H1 (cell line): ENCODE measurements at regions not wholly inside any gene's neighbourhood (a gene's known extent, or its start where the extent isn't known, plus 50 kb on each side); places are given as distances from the start of the nearest gene placed in this dataset.
A peak's percentile ranks its signal among the peaks of the same experiment; 100 is the strongest.

Experiments used
- CTCF ChIA-PET: fragments of 300-600 bp; sonication (Branson Sonifier 250); formaldehyde crosslinking; loops from one replicate; lab custom pipeline; 2021; ENCODE audit not compliant: partially characterized antibody; lab: Charles Lee
- POLR2A ChIA-PET: fragments of 300-600 bp; sonication (Branson Sonifier 250); formaldehyde crosslinking; loops from one replicate; lab custom pipeline; 2021; ENCODE audit warnings: inconsistent platforms; ENCODE audit not compliant: partially characterized antibody; lab: Charles Lee
- DNase-seq, 2 experiments: peaks; one replicate each; pipeline versions ENCODE4 v3.0.0 to v3.0.0-alpha.2; 2010 to 2022; ENCODE audit warnings: low spot score in 2 of 2, low read depth in 1 of 2, mixed read lengths in 1 of 2
- FAIRE-seq: peaks from 2 replicates; lab custom pipeline; 2011; peaks lifted over from hg19 to GRCh38; lab: Jason Lieb, UNC
- H2AFZ ChIP-seq: 2 replicates; pipeline ENCODE4 v1.8.1; 2012; ENCODE audit warnings: low read length, inconsistent platforms
- H2AK5ac ChIP-seq: 2 replicates; pipeline ENCODE4 v1.6.1; 2013; ENCODE audit warnings: low read depth, low read length
- H2BK120ac ChIP-seq: replicated peaks from 2 replicates; pipeline ENCODE3; 2013; ENCODE audit warnings: low read depth, low read length, inconsistent platforms
- H2BK12ac ChIP-seq: 2 replicates; pipeline ENCODE4 v1.6.1; 2013; ENCODE audit warnings: low read depth, low read length
- H2BK15ac ChIP-seq: 2 replicates; pipeline ENCODE4 v1.6.1; 2013; ENCODE audit warnings: low read length
- H2BK20ac ChIP-seq: 2 replicates; pipeline ENCODE4 v1.6.1; 2013; ENCODE audit warnings: low read length
- H2BK5ac ChIP-seq: 2 replicates; pipeline ENCODE4 v1.6.1; 2013; ENCODE audit warnings: low read depth, low read length
- H3K14ac ChIP-seq: 2 replicates; pipeline ENCODE4 v1.6.1; 2013; ENCODE audit warnings: inconsistent platforms; ENCODE audit not compliant: insufficient read length
- H3K18ac ChIP-seq: 2 replicates; pipeline ENCODE4 v1.6.1; 2013; ENCODE audit warnings: low read length; ENCODE audit errors: extremely low read depth
- H3K23ac ChIP-seq: 2 replicates; pipeline ENCODE4 v1.6.1; 2013; ENCODE audit warnings: inconsistent platforms; ENCODE audit not compliant: insufficient read length
- H3K23me2 ChIP-seq: 2 replicates; pipeline ENCODE4 v1.6.1; 2013; ENCODE audit warnings: low read depth, low read length
- H3K27ac ChIP-seq: 2 replicates; pipeline ENCODE4 v1.6.1; 2011; ENCODE audit warnings: low read depth, low read length, inconsistent platforms
- H3K27me3 ChIP-seq, 4 experiments: replicated peaks in 1 of 4; 1 replicate in 1 of 4; 2 replicates in 3 of 4; pipeline versions ENCODE4 v1.6.1 to v1.8.1; 2011 to 2013; ENCODE audit warnings: low read length in 3 of 4, mild to moderate bottlenecking in 3 of 4, inconsistent platforms in 2 of 4, mixed read lengths in 2 of 4, moderate library complexity in 1 of 4; ENCODE audit not compliant: control insufficient read depth in 3 of 4, insufficient read depth in 3 of 4; ENCODE audit errors: extremely low read depth in 1 of 4
- H3K36me3 ChIP-seq, 4 experiments: 2 replicates each; pipeline versions ENCODE4 v1.6.1 to v1.8.1; 2011 to 2013; ENCODE audit warnings: mild to moderate bottlenecking in 4 of 4, low read length in 3 of 4, moderate library complexity in 2 of 4, control low read depth in 1 of 4, inconsistent platforms in 1 of 4; ENCODE audit not compliant: insufficient read depth in 4 of 4, control insufficient read depth in 2 of 4
- H3K4ac ChIP-seq: replicated peaks from 2 replicates; pipeline ENCODE3; 2013; ENCODE audit warnings: low read length, low read depth, mixed read lengths, inconsistent platforms; ENCODE audit not compliant: insufficient read length
- H3K4me1 ChIP-seq, 4 experiments: replicated peaks in 1 of 4; 1 replicate in 1 of 4; 2 replicates in 3 of 4; pipeline versions ENCODE4 v1.6.1 to v1.8.1; 2011 to 2013; ENCODE audit warnings: low read length in 3 of 4, inconsistent platforms in 2 of 4, mixed read lengths in 1 of 4; ENCODE audit not compliant: insufficient read depth in 4 of 4, control insufficient read depth in 3 of 4
- H3K4me2 ChIP-seq, 2 experiments: 2 replicates each; pipeline versions ENCODE4 v1.6.1 to v1.8.1; 2011 to 2013; ENCODE audit warnings: low read depth in 2 of 2, low read length in 2 of 2, control low read depth in 1 of 2, inconsistent platforms in 1 of 2, mild to moderate bottlenecking in 1 of 2; ENCODE audit not compliant: insufficient read depth in 1 of 2
- H3K4me3 ChIP-seq, 4 experiments: fragments of 200-600, 300-600 bp in 1 of 4; sonication (generic), shearing (Covaris generic), sonication (Bioruptor Twin) in 1 of 4; 2 replicates each; pipeline versions ENCODE4 v1.5.1 to v1.8.1; 2011 to 2016; ENCODE audit warnings: low read length in 4 of 4, low read depth in 3 of 4, control low read depth in 2 of 4, inconsistent platforms in 2 of 4, mild to moderate bottlenecking in 2 of 4, mixed read lengths in 1 of 4, moderate library complexity in 1 of 4; ENCODE audit not compliant: insufficient read depth in 2 of 4; ENCODE audit errors: extremely low read depth in 1 of 4
- H3K56ac ChIP-seq: replicated peaks from 2 replicates; pipeline ENCODE3; 2013; ENCODE audit warnings: low read depth, mild to moderate bottlenecking, mixed read lengths, low read length, inconsistent platforms; ENCODE audit not compliant: insufficient read length
- H3K79me1 ChIP-seq: 2 replicates; pipeline ENCODE4 v1.6.1; 2013; ENCODE audit warnings: low read depth, low read length, control low read depth
- H3K79me2 ChIP-seq, 2 experiments: 2 replicates each; pipeline versions ENCODE4 v1.6.1 to v1.8.1; 2012 to 2013; ENCODE audit warnings: low read length in 2 of 2, mild to moderate bottlenecking in 2 of 2, inconsistent platforms in 1 of 2; ENCODE audit not compliant: insufficient read depth in 2 of 2, control insufficient read depth in 1 of 2
- H3K9ac ChIP-seq, 4 experiments: replicated peaks in 1 of 4; 1 replicate in 1 of 4; 2 replicates in 3 of 4; pipeline versions ENCODE4 v1.6.1 to v1.8.1; 2011 to 2013; ENCODE audit warnings: low read depth in 3 of 4, low read length in 3 of 4, control low read depth in 2 of 4, mild to moderate bottlenecking in 2 of 4, moderate library complexity in 2 of 4, inconsistent platforms in 1 of 4; ENCODE audit errors: extremely low read depth in 1 of 4
- H3K9me3 ChIP-seq, 2 experiments: 2 replicates each; pipeline versions ENCODE4 v1.6.1 to v1.8.1; 2012 to 2013; ENCODE audit warnings: mild to moderate bottlenecking in 2 of 2, moderate library complexity in 2 of 2, control low read depth in 1 of 2, inconsistent platforms in 1 of 2, low read depth in 1 of 2, low read length in 1 of 2, mixed read lengths in 1 of 2; ENCODE audit not compliant: insufficient read depth in 2 of 2
- H4K20me1 ChIP-seq, 2 experiments: replicated peaks in 1 of 2; 2 replicates each; pipeline versions ENCODE3 to v1.8.1; 2011 to 2013; ENCODE audit warnings: inconsistent platforms in 2 of 2, low read length in 2 of 2, mild to moderate bottlenecking in 1 of 2; ENCODE audit not compliant: insufficient read depth in 2 of 2, control insufficient read depth in 1 of 2
- H4K5ac ChIP-seq: 2 replicates; pipeline ENCODE4 v1.6.1; 2013; ENCODE audit warnings: low read length, low read depth, mixed read lengths, inconsistent platforms; ENCODE audit not compliant: insufficient read length
- H4K8ac ChIP-seq: 2 replicates; pipeline ENCODE4 v1.8.0; 2013; ENCODE audit warnings: mild to moderate bottlenecking, moderate library complexity, low read length, inconsistent platforms; ENCODE audit not compliant: insufficient read depth; ENCODE audit errors: extremely low read depth
- H4K91ac ChIP-seq: replicated peaks from 2 replicates; pipeline ENCODE3; 2013; ENCODE audit warnings: low read length, mixed read lengths, inconsistent platforms; ENCODE audit not compliant: insufficient read length
- ATF3 ChIP-seq: IDR thresholded peaks from 2 replicates; pipeline ENCODE4 v1.6.1; 2011; ENCODE audit warnings: low read depth, mild to moderate bottlenecking, low read length; ENCODE audit not compliant: insufficient read depth
- CEBPB ChIP-seq: IDR thresholded peaks from 2 replicates; pipeline ENCODE4 v1.6.1; 2012; ENCODE audit warnings: low read depth, low read length
- CTCF ChIP-seq, 3 experiments: IDR thresholded peaks; 1 replicate in 2 of 3; 2 replicates in 1 of 3; pipeline versions ENCODE4 v1.5.1 to v1.6.1; 2011; ENCODE audit warnings: low read length in 3 of 3, mild to moderate bottlenecking in 3 of 3, inconsistent platforms in 2 of 3, low read depth in 1 of 3, moderate library complexity in 1 of 3; ENCODE audit not compliant: insufficient read depth in 1 of 3; ENCODE audit errors: control extremely low read depth in 1 of 3
- EP300 ChIP-seq, 2 experiments: IDR thresholded peaks; 1 replicate in 1 of 2; 2 replicates in 1 of 2; pipeline ENCODE4 v1.6.1; 2011 to 2012; ENCODE audit warnings: low read depth in 2 of 2, low read length in 2 of 2, mild to moderate bottlenecking in 2 of 2, borderline replicate concordance in 1 of 2, inconsistent platforms in 1 of 2, moderate library complexity in 1 of 2
- GABPA ChIP-seq: IDR thresholded peaks from 2 replicates; pipeline ENCODE4 v1.6.1; 2011; ENCODE audit warnings: mild to moderate bottlenecking, low read length, moderate library complexity, borderline replicate concordance; ENCODE audit not compliant: insufficient read depth
- GTF2F1 ChIP-seq: IDR thresholded peaks from 2 replicates; pipeline ENCODE4 v1.6.1; 2012; ENCODE audit warnings: low read depth, low read length, improper control_type of control experiment, borderline replicate concordance
- JUND ChIP-seq: IDR thresholded peaks from 2 replicates; pipeline ENCODE4 v1.6.1; 2011; ENCODE audit warnings: mild to moderate bottlenecking, improper control_type of control experiment, low read length
- KDM1A ChIP-seq: fragments of 200-600, 300-600 bp; sonication (generic); IDR thresholded peaks from 2 replicates; pipeline ENCODE4 v1.7.1; 2016; ENCODE audit warnings: mild to moderate bottlenecking, low read length, borderline replicate concordance
- SIX5 ChIP-seq: IDR thresholded peaks from 2 replicates; pipeline ENCODE4 v1.6.1; 2011; ENCODE audit warnings: mild to moderate bottlenecking, low read depth, low read length
- TCF12 ChIP-seq: IDR thresholded peaks from 2 replicates; pipeline ENCODE4 v1.6.1; 2011; ENCODE audit warnings: low read depth, mild to moderate bottlenecking, low read length
- WGBS, 2 experiments: shearing (Covaris generic) in 1 of 2; methylation state at CpG; one replicate each; pipeline versions ENCODE4 v1.1.6 to v1.1.7; 2013 to 2015; ENCODE audit warnings: low lambda C conversion rate in 2 of 2, mixed read lengths in 2 of 2, inconsistent platforms in 1 of 2, low coverage in 1 of 2, missing lambda C conversion rate in 1 of 2; ENCODE audit not compliant: insufficient replicate concordance in 2 of 2, insufficient coverage in 1 of 2, insufficient read length in 1 of 2; ENCODE audit errors: extremely low coverage in 1 of 2, missing lambda C conversion rate in 1 of 2; 5-methylcytosine and 5-hydroxymethylcytosine counted together

GRCh38 chrX:110511238-110511637 lies 152.6 kb downstream of the RTL9 start:
- no peak for TF ChIP-seq ATF3
- no peak for TF ChIP-seq GTF2F1
- no peak for TF ChIP-seq JUND
- TF ChIP-seq TCF12 = no peak
- TF ChIP-seq CEBPB = no peak
- no peak for TF ChIP-seq GABPA
- TF ChIP-seq KDM1A = no peak
- TF ChIP-seq CTCF (IDR thresholded peaks at IDR 0.05; ENCODE audit: control extremely low read depth in 1 of 3, insufficient read depth in 1 of 3, low read depth in 1 of 3, low read length in 3 of 3) = no peak
- TF ChIP-seq SIX5 = no peak
- no peak for TF ChIP-seq EP300 (IDR thresholded peaks at IDR 0.05; ENCODE audit: borderline replicate concordance in 1 of 2, low read depth in 2 of 2, low read length in 2 of 2)
- TF ChIP-seq, all 59 proteins: peak for 0
- H2AK5ac ChIP-seq = 0 out of 2 replicates have a peak overlapping the region, but pooled peaks have one; percentile 53
- no peak overlapping the region for H3K23ac ChIP-seq
- no peak overlapping the region for H3K56ac ChIP-seq
- H4K8ac ChIP-seq = no peak overlapping the region
- H3K36me3 ChIP-seq = no peaks in the 10 kb centered on the region
- ChIA-PET POLR2A (no interaction called here), CTCF (no interaction called here)
- no peaks in the 10 kb centered on the region for H3K9me3 ChIP-seq
- 93% methylated on average over 2 of the region's 2 CpGs; no CpG with 5 or more reads in 1 of the 2 experiments for WGBS, 2 experiments
- H3K4me1 ChIP-seq = peaks cover 0 to 3% (median 0%) of the 10 kb centered on the region in 4 experiments; a peak in 2 of 7 replicates
- no peak overlapping the region for H3K4me2 ChIP-seq
- H3K23me2 ChIP-seq = no peaks in the 10 kb centered on the region
- H3K18ac ChIP-seq = no peak overlapping the region
- no peaks in the 10 kb centered on the region for H3K79me2 ChIP-seq
- H2BK15ac ChIP-seq = no peak overlapping the region
- H2BK5ac ChIP-seq = no peak overlapping the region
- no peaks in the 10 kb centered on the region for H3K27me3 ChIP-seq
- no peak overlapping the region for H4K91ac ChIP-seq
- H4K5ac ChIP-seq = no peak overlapping the region
- H3K27ac ChIP-seq = no peak overlapping the region
- H4K20me1 ChIP-seq = no peaks in the 10 kb centered on the region
- H3K9ac ChIP-seq = no peak overlapping the region
- FAIRE-seq = no peak
- no peaks in the 10 kb centered on the region for H3K79me1 ChIP-seq
- no peak overlapping the region for H2AFZ ChIP-seq
- H2BK120ac ChIP-seq = no peak overlapping the region
- no peak overlapping the region for H3K4ac ChIP-seq
- no peak overlapping the region for H3K14ac ChIP-seq
- H2BK12ac ChIP-seq = peak overlapping the region; percentile 42; the same call in 1 of the 2 replicates
- DNase-seq = no peak
- H2BK20ac ChIP-seq = no peak overlapping the region
- H3K4me3 ChIP-seq = no peak overlapping the region
